ENCODE measurements at regions not wholly inside any gene's neighbourhood (a gene's known extent, or its start where the extent isn't known, plus 50 kb on each side); places are given as distances from the start of the nearest gene placed in this dataset.

DNA sequence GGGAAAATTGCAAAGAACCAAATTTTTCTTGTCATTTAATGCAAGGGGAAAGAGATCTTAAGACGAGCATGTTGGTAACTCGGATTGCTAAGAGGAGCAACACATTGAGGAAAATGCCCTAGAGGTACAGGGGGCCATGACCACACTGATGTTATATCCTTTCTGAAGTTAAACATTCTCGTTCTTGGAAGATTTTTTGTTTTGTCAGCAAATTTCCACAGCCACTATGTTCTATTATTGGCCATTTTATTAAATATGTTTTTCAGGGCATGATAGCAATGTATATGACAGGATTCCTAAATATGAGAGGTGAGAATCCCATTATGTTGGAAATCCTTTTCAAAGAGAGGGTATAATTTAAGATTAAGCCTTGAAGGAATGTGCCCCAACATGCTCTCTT, 627.2 kb upstream of the PKN2 start:
- H3K4me3 ChIP-seq (ENCODE audit: low read depth, low read length), result no peak overlapping the region
- H3K36me3 ChIP-seq (ENCODE audit: control insufficient read depth, insufficient read depth, low read length), result no peaks in the 10 kb centered on the region
- H3K27me3 ChIP-seq (ENCODE audit: control insufficient read depth, insufficient read depth, low read length), result no peaks in the 10 kb centered on the region
- H3K9ac ChIP-seq (ENCODE audit: low read depth, low read length), result no peak overlapping the region
- no peaks in the 10 kb centered on the region for H3K4me1 ChIP-seq (ENCODE audit: control insufficient read depth, insufficient read depth, low read length)
- H3K9me3 ChIP-seq (ENCODE audit: control insufficient read depth, insufficient read depth, low read length), result no peaks in the 10 kb centered on the region

- H3K36me3 ChIP-seq (ENCODE audit: control insufficient read depth, insufficient read depth, low read length), result no peaks in the 10 kb centered on the region
- H3K9me3 ChIP-seq (ENCODE audit: control insufficient read depth, insufficient read depth, low read length), result no peaks in the 10 kb centered on the region
- no peaks in the 10 kb centered on the region for H3K27me3 ChIP-seq (ENCODE audit: control insufficient read depth, insufficient read depth, low read length)
- no peak overlapping the region for H3K9ac ChIP-seq (ENCODE audit: low read depth, low read length)
- no peak overlapping the region for H3K4me3 ChIP-seq (ENCODE audit: low read depth, low read length)
- no peaks in the 10 kb centered on the region for H3K4me1 ChIP-seq (ENCODE audit: control insufficient read depth, insufficient read depth, low read length)
Measured at GRCh38 chr1:88058205-88058604, 625.9 kb upstream of the PKN2 start.

DNA sequence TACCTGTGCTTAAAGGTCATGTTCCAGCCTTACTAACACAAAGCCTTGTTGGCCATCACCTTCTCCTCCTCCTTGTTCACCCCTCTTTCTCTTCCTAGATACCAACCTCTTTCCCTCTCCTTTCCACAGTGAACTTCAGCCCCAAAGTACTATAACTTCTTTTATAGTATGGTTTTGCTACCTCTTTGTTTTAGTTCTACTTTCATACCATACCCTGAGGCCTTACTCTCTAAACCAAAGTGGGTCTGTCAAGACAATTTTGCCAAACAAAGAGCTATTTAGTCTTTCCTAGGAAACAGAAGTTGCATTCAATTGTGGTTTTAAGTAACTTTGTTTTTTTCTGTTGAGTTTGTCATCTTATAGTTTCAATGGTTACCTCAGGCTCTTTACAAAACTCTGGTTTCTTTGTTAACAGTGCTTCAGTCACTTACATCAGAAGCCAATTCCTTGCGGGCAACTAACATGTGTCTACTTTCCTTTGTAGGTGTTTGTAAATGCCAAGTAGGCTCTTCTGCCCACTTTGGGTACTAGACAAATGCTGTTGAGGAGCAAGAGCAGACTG, 623.9 kb upstream of the PKN2 start:
- Histone ChIP-seq H3K4me1 (ENCODE audit: control insufficient read depth, insufficient read depth, low read length) (no peaks in the 10 kb centered on the region), H3K4me3 (ENCODE audit: low read depth, low read length) (no peak overlapping the region), H3K9ac (ENCODE audit: low read depth, low read length) (no peak overlapping the region), H3K36me3 (ENCODE audit: control insufficient read depth, insufficient read depth, low read length) (no peaks in the 10 kb centered on the region), H3K9me3 (ENCODE audit: control insufficient read depth, insufficient read depth, low read length) (no peaks in the 10 kb centered on the region), H3K27me3 (ENCODE audit: control insufficient read depth, insufficient read depth, low read length) (no peaks in the 10 kb centered on the region)

GRCh38 chr1:88060750-88061491, 623.2 kb upstream of the PKN2 start:
- H3K9me3 ChIP-seq (ENCODE audit: control insufficient read depth, insufficient read depth, low read length), result no peaks in the 10 kb centered on the region
- no peak overlapping the region for H3K9ac ChIP-seq (ENCODE audit: low read depth, low read length)
- H3K4me3 ChIP-seq (ENCODE audit: low read depth, low read length), result no peak overlapping the region
- no peaks in the 10 kb centered on the region for H3K4me1 ChIP-seq (ENCODE audit: control insufficient read depth, insufficient read depth, low read length)
- H3K27me3 ChIP-seq (ENCODE audit: control insufficient read depth, insufficient read depth, low read length), result no peaks in the 10 kb centered on the region
- H3K36me3 ChIP-seq (ENCODE audit: control insufficient read depth, insufficient read depth, low read length), result no peaks in the 10 kb centered on the region

- no peaks in the 10 kb centered on the region for H3K9me3 ChIP-seq (ENCODE audit: control insufficient read depth, insufficient read depth, low read length)
- no peak overlapping the region for H3K9ac ChIP-seq (ENCODE audit: low read depth, low read length)
Measured at GRCh38 chr1:88061492-88062177, 622.4 kb upstream of the PKN2 start.

DNA sequence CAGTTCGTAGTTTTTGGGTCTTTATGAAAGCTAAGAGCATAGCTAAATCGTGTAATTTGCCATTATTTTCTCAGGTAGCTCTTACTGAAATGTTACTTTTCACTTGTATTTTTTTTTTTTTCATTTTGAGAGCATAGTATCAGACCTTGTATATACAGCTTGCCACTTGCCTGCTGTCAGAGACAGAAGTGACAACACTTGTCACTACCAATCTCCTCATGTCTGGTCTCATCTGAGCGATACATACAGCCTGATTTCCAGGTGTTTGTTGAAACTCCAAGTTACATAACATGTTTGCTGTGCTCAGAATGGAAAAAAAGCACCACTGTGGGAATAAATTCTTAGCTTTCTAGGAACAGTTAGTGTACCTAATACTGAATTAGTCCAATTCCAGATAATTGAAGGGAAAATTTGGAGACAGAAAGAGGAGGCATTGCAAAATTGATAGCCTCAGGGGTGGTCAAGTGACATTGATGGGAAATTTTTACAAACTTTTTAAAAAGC, 621.4 kb upstream of the PKN2 start:
- H3K4me3 ChIP-seq (ENCODE audit: low read depth, low read length), result no peak overlapping the region
- no peaks in the 10 kb centered on the region for H3K4me1 ChIP-seq (ENCODE audit: control insufficient read depth, insufficient read depth, low read length)
- H3K36me3 ChIP-seq (ENCODE audit: control insufficient read depth, insufficient read depth, low read length), result no peaks in the 10 kb centered on the region
- no peaks in the 10 kb centered on the region for H3K9me3 ChIP-seq (ENCODE audit: control insufficient read depth, insufficient read depth, low read length)
- H3K27me3 ChIP-seq (ENCODE audit: control insufficient read depth, insufficient read depth, low read length), result no peaks in the 10 kb centered on the region
- no peak overlapping the region for H3K9ac ChIP-seq (ENCODE audit: low read depth, low read length)

More at GRCh38 chr1:88061492-88062177, 622.4 kb upstream of the PKN2 start:
- no peaks in the 10 kb centered on the region for H3K4me1 ChIP-seq (ENCODE audit: control insufficient read depth, insufficient read depth, low read length)
- no peaks in the 10 kb centered on the region for H3K36me3 ChIP-seq (ENCODE audit: control insufficient read depth, insufficient read depth, low read length)
- no peaks in the 10 kb centered on the region for H3K27me3 ChIP-seq (ENCODE audit: control insufficient read depth, insufficient read depth, low read length)
- H3K4me3 ChIP-seq (ENCODE audit: low read depth, low read length), result no peak overlapping the region

- H3K4me3 ChIP-seq (ENCODE audit: low read depth, low read length), result no peak overlapping the region
- no peaks in the 10 kb centered on the region for H3K36me3 ChIP-seq (ENCODE audit: control insufficient read depth, insufficient read depth, low read length)
- H3K9me3 ChIP-seq (ENCODE audit: control insufficient read depth, insufficient read depth, low read length), result no peaks in the 10 kb centered on the region
- no peaks in the 10 kb centered on the region for H3K4me1 ChIP-seq (ENCODE audit: control insufficient read depth, insufficient read depth, low read length)
- H3K9ac ChIP-seq (ENCODE audit: low read depth, low read length), result no peak overlapping the region
- H3K27me3 ChIP-seq (ENCODE audit: control insufficient read depth, insufficient read depth, low read length), result no peaks in the 10 kb centered on the region
Measured at GRCh38 chr1:88063605-88064004, 620.5 kb upstream of the PKN2 start.

DNA sequence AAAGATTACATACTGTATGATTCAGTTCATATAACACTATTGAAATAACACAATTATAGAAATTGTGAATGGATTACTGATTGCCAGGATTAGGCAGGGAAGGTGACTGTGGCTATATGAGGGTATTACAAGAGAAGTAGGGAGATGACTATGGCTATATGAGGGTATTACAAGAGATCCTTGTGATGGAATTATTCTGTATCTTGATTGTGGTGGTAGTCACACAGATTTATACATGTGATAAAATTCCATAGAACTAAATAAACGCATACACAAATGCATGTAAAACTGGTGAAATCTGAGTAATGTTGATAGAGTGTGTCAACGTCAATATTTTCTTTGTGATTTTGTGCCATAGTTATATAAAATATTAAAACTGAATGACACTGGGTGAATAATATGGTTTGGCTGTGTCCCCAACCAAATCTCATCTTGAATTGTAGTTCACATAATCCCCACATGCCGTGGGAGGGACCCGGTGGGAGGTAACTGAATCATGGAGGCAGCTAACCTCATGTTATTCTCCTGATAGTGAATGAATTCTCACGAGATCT, 615.6 kb upstream of the PKN2 start:
- Histone ChIP-seq H3K9ac (ENCODE audit: low read depth, low read length) (no peak overlapping the region), H3K27me3 (ENCODE audit: control insufficient read depth, insufficient read depth, low read length) (no peaks in the 10 kb centered on the region), H3K36me3 (ENCODE audit: control insufficient read depth, insufficient read depth, low read length) (no peaks in the 10 kb centered on the region), H3K4me1 (ENCODE audit: control insufficient read depth, insufficient read depth, low read length) (no peaks in the 10 kb centered on the region), H3K9me3 (ENCODE audit: control insufficient read depth, insufficient read depth, low read length) (no peaks in the 10 kb centered on the region), H3K4me3 (ENCODE audit: low read depth, low read length) (no peak overlapping the region)

- no peaks in the 10 kb centered on the region for H3K9me3 ChIP-seq (ENCODE audit: control insufficient read depth, insufficient read depth, low read length)
- H3K4me1 ChIP-seq (ENCODE audit: control insufficient read depth, insufficient read depth, low read length), result no peaks in the 10 kb centered on the region
- H3K9ac ChIP-seq (ENCODE audit: low read depth, low read length), result no peak overlapping the region
- H3K27me3 ChIP-seq (ENCODE audit: control insufficient read depth, insufficient read depth, low read length), result no peaks in the 10 kb centered on the region
- no peak overlapping the region for H3K4me3 ChIP-seq (ENCODE audit: low read depth, low read length)
- H3K36me3 ChIP-seq (ENCODE audit: control insufficient read depth, insufficient read depth, low read length), result no peaks in the 10 kb centered on the region
Measured at GRCh38 chr1:88070956-88071355, 613.1 kb upstream of the PKN2 start.

- H3K36me3 ChIP-seq (ENCODE audit: control insufficient read depth, insufficient read depth, low read length), result no peaks in the 10 kb centered on the region
- no peak overlapping the region for H3K4me3 ChIP-seq (ENCODE audit: low read depth, low read length)
- H3K4me1 ChIP-seq (ENCODE audit: control insufficient read depth, insufficient read depth, low read length), result no peaks in the 10 kb centered on the region
- no peak overlapping the region for H3K9ac ChIP-seq (ENCODE audit: low read depth, low read length)
- no peaks in the 10 kb centered on the region for H3K9me3 ChIP-seq (ENCODE audit: control insufficient read depth, insufficient read depth, low read length)
- H3K27me3 ChIP-seq (ENCODE audit: control insufficient read depth, insufficient read depth, low read length), result no peaks in the 10 kb centered on the region
Measured at GRCh38 chr1:88074661-88075060, 609.4 kb upstream of the PKN2 start.

DNA sequence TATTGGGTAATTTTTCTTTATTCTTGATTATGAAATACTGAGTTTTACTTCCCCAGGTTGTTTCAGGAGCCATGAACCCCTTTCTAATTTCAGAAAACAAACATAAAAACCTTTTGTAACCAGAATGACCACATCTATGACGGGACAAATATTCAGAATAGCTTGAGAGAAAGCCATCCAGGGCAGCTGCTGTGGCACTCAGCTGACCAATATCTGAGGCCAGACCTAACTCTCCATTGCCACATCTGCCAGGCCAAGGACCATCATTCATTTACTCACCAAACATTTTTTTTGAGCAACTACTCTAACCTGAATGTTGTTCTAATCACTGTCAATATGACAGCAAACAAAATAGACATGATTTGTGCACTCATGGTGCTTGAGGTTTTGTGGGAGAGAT, 608.3 kb upstream of the PKN2 start:
- Histone ChIP-seq H3K4me1 (ENCODE audit: control insufficient read depth, insufficient read depth, low read length) (no peaks in the 10 kb centered on the region), H3K9me3 (ENCODE audit: control insufficient read depth, insufficient read depth, low read length) (no peaks in the 10 kb centered on the region), H3K4me3 (ENCODE audit: low read depth, low read length) (no peak overlapping the region), H3K36me3 (ENCODE audit: control insufficient read depth, insufficient read depth, low read length) (no peaks in the 10 kb centered on the region), H3K9ac (ENCODE audit: low read depth, low read length) (no peak overlapping the region), H3K27me3 (ENCODE audit: control insufficient read depth, insufficient read depth, low read length) (no peaks in the 10 kb centered on the region)
